GM23338 (cell line): ENCODE measurements at regions not wholly inside any gene's neighbourhood (a gene's known extent, or its start where the extent isn't known, plus 50 kb on each side); places are given as distances from the start of the nearest gene placed in this dataset.

ENCODE experiments used
- ATAC-seq: fragments of 200-7000 bp; cut with Tn5 transposase; 3 replicates; pipeline ENCODE4 v1.9.1; 2020
- DNase-seq: peaks from one replicate; pipeline ENCODE4 v3.0.0-alpha.2; 2015; ENCODE audit warnings: low spot score
- H2AFZ ChIP-seq: fragments of 200-600 bp; sonication (generic); 2 replicates; pipeline ENCODE4 v1.8.0; 2016; ENCODE audit warnings: antibody characterized with exemption, mild to moderate bottlenecking, moderate library complexity
- H3F3A ChIP-seq: fragments of 200-600 bp; sonication (generic); replicated peaks from 2 replicates; pipeline ENCODE4 v1.8.0; 2017; ENCODE audit warnings: antibody characterized with exemption, mixed run types, low read depth
- H3K27ac ChIP-seq: fragments of 200-600 bp; sonication (generic); 2 replicates; pipeline ENCODE4 v1.6.1; 2016; ENCODE audit warnings: low read depth
- H3K27me3 ChIP-seq: fragments of 200-600 bp; sonication (generic); 2 replicates; pipeline ENCODE4 v1.8.0; 2016; ENCODE audit warnings: mild to moderate bottlenecking, mixed run types, moderate library complexity; ENCODE audit not compliant: insufficient read depth
- H3K36me3 ChIP-seq: fragments of 200-600 bp; sonication (generic); 2 replicates; pipeline ENCODE4 v1.8.0; 2016; ENCODE audit warnings: mild to moderate bottlenecking; ENCODE audit not compliant: insufficient read depth
- H3K4me1 ChIP-seq: fragments of 200-600 bp; sonication (generic); 2 replicates; pipeline ENCODE4 v1.8.0; 2016; ENCODE audit warnings: mild to moderate bottlenecking, moderate library complexity; ENCODE audit not compliant: insufficient read depth
- H3K4me2 ChIP-seq: fragments of 200-600 bp; sonication (generic); 2 replicates; pipeline ENCODE4 v1.7.1; 2017; ENCODE audit warnings: mixed run types
- H3K4me3 ChIP-seq: fragments of 200-600 bp; sonication (generic); 2 replicates; pipeline ENCODE4 v1.6.1; 2016; ENCODE audit warnings: mixed run types
- H3K79me2 ChIP-seq: fragments of 200-600 bp; sonication (generic); replicated peaks from 2 replicates; pipeline ENCODE4 v1.8.0; 2017; ENCODE audit warnings: mild to moderate bottlenecking; ENCODE audit not compliant: insufficient read depth
- H3K9me2 ChIP-seq: fragments of 200-600 bp; sonication (generic); 2 replicates; pipeline ENCODE4 v1.8.0; 2017; ENCODE audit not compliant: insufficient read depth
- H4K20me1 ChIP-seq: fragments of 200-600 bp; sonication (generic); replicated peaks from 2 replicates; pipeline ENCODE4 v1.8.0; 2017; ENCODE audit warnings: mild to moderate bottlenecking; ENCODE audit not compliant: insufficient read depth
- H3K27ac Mint-ChIP-seq: 2 replicates; pipeline ENCODE4 v1.8.0; 2020; ENCODE audit warnings: inconsistent platforms, mild to moderate bottlenecking, moderate library complexity, mixed read lengths
- H3K27me3 Mint-ChIP-seq: 3 replicates; pipeline ENCODE4 v1.8.0; 2022; ENCODE audit warnings: low read depth, mild to moderate bottlenecking, moderate library complexity, mixed read lengths, inconsistent platforms; ENCODE audit not compliant: insufficient read depth, poor library complexity
- H3K36me3 Mint-ChIP-seq: 3 replicates; pipeline ENCODE4 v1.8.0; 2021; ENCODE audit warnings: low read depth, mild to moderate bottlenecking, inconsistent platforms, moderate library complexity, mixed read lengths
- H3K4me1 Mint-ChIP-seq: 3 replicates; pipeline ENCODE4 v1.8.0; 2020; ENCODE audit warnings: mild to moderate bottlenecking, inconsistent platforms, mixed read lengths
- H3K4me3 Mint-ChIP-seq: 3 replicates; pipeline ENCODE4 v1.8.0; 2021; ENCODE audit warnings: moderate library complexity, mild to moderate bottlenecking, inconsistent platforms, mixed read lengths
- H3K9me3 Mint-ChIP-seq: 3 replicates; pipeline ENCODE4 v1.8.0; 2020; ENCODE audit warnings: moderate library complexity, mild to moderate bottlenecking, inconsistent platforms, mixed read lengths
- CREB1 ChIP-seq: fragments of 250-450 bp; sonication (Bioruptor Pico); IDR thresholded peaks from 2 replicates; pipeline ENCODE4 v1.5.0; 2020; ENCODE audit warnings: low read depth, mild to moderate bottlenecking, moderate library complexity
- CTCF ChIP-seq, 2 experiments: fragments of 200-600 bp in 1 of 2; sonication (generic) in 1 of 2; conservative IDR thresholded peaks; 2 replicates each; pipeline versions ENCODE4 v1.5.1 to v1.6.1; 2016 to 2017; ENCODE audit warnings: antibody characterized with exemption in 2 of 2, low read depth in 2 of 2, mild to moderate bottlenecking in 2 of 2, moderate library complexity in 1 of 2
- ETS1 ChIP-seq: IDR thresholded peaks from 2 replicates; pipeline ENCODE4 v1.6.1; 2016; ENCODE audit warnings: antibody characterized with exemption
- EZH2phosphoT487 ChIP-seq: fragments of 200-600 bp; sonication (generic); IDR thresholded peaks from one replicate; pipeline ENCODE4 v1.8.1; 2018; ENCODE audit warnings: antibody characterized with exemption; ENCODE audit not compliant: unreplicated experiment
- JUNB ChIP-seq: IDR thresholded peaks from one replicate; pipeline ENCODE4 v1.6.1; 2016; ENCODE audit warnings: antibody characterized with exemption; ENCODE audit not compliant: unreplicated experiment
- NANOG ChIP-seq: IDR thresholded peaks from 2 replicates; pipeline ENCODE4 v1.6.1; 2016; ENCODE audit warnings: antibody characterized with exemption, borderline replicate concordance
- POLR2AphosphoS5 ChIP-seq: IDR thresholded peaks from 2 replicates; pipeline ENCODE4 v1.6.1; 2016; ENCODE audit warnings: antibody characterized with exemption, low read depth
- STAT1 ChIP-seq: IDR thresholded peaks from one replicate; pipeline ENCODE4 v1.6.1; 2016; ENCODE audit warnings: antibody characterized with exemption; ENCODE audit not compliant: unreplicated experiment
- ZNF462 ChIP-seq: fragments of 250-450 bp; sonication (Bioruptor Pico); IDR thresholded peaks from 2 replicates; pipeline ENCODE4 v1.5.0; 2020; ENCODE audit warnings: mild to moderate bottlenecking, moderate library complexity

GRCh38 chr18:51762373-51762772 is 564.9 kb upstream of the MEX3C start:
- TF ChIP-seq POLR2AphosphoS5 (no peak), NANOG (no peak), CTCF (conservative IDR thresholded peaks at IDR 0.05; ENCODE audit: low read depth in 2 of 2) (no peak), ETS1 (no peak)
- no peak for DNase-seq
- Histone ChIP-seq H3K9me2 (peaks cover 4% of the 10 kb centered on the region; the same call in 1 of the 2 replicates), H3K4me1 (no peaks in the 10 kb centered on the region), H3K4me3 (no peak overlapping the region), H3K79me2 (no peaks in the 10 kb centered on the region), H3K27me3 (no peaks in the 10 kb centered on the region), H2AFZ (no peak overlapping the region), H3K27ac (no peak overlapping the region), H3K36me3 (no peaks in the 10 kb centered on the region), H3F3A (no peaks in the 10 kb centered on the region), H3K4me2 (no peak overlapping the region), H4K20me1 (no peaks in the 10 kb centered on the region)
- Mint-ChIP-seq H3K36me3 (no peaks in the 10 kb centered on the region), H3K9me3 (no peaks in the 10 kb centered on the region), H3K4me1 (no peaks in the 10 kb centered on the region), H3K4me3 (no peak overlapping the region), H3K27me3 (no peaks in the 10 kb centered on the region), H3K27ac (no peak overlapping the region)
- ATAC-seq = no peak

- Mint-ChIP-seq H3K27me3 (no peaks in the 10 kb centered on the region), H3K4me3 (no peak overlapping the region), H3K4me1 (no peaks in the 10 kb centered on the region), H3K9me3 (no peaks in the 10 kb centered on the region), H3K36me3 (no peaks in the 10 kb centered on the region), H3K27ac (no peak overlapping the region)
- Histone ChIP-seq H2AFZ (no peak overlapping the region), H3K9me2 (peaks cover 4% of the 10 kb centered on the region; the same call in 1 of the 2 replicates), H3K4me1 (no peaks in the 10 kb centered on the region), H3K79me2 (no peaks in the 10 kb centered on the region), H3K4me3 (no peak overlapping the region), H4K20me1 (no peaks in the 10 kb centered on the region), H3K27me3 (no peaks in the 10 kb centered on the region), H3K27ac (no peak overlapping the region), H3K36me3 (no peaks in the 10 kb centered on the region), H3K4me2 (no peak overlapping the region), H3F3A (no peaks in the 10 kb centered on the region)
- ATAC-seq = no peak
- DNase-seq = no peak
- no peak for TF ChIP-seq ZNF462
- no peak for TF ChIP-seq CREB1 (CRISPR knock-in tag)
- TF ChIP-seq JUNB = no peak
- no peak for TF ChIP-seq EZH2phosphoT487
- no peak for TF ChIP-seq STAT1
- no peak for TF ChIP-seq POLR2AphosphoS5
Measured at GRCh38 chr18:51765606-51766360, 568.3 kb upstream of the MEX3C start.
